OCI-LY7 (cell line): ENCODE measurements at regions not wholly inside any gene's neighbourhood (a gene's known extent, or its start where the extent isn't known, plus 50 kb on each side); places are given as distances from the start of the nearest gene placed in this dataset.

Experiments
- CTCF ChIP-seq: fragments of 200-600 bp; sonication (generic); conservative IDR thresholded peaks from 2 replicates; pipeline ENCODE4 v1.5.1; 2014; ENCODE audit warnings: mild to moderate bottlenecking, antibody characterized with exemption, low read length, moderate library complexity, mixed read lengths
- EZH2phosphoT487 ChIP-seq: fragments of 200-600 bp; sonication (generic); IDR thresholded peaks from 2 replicates; pipeline ENCODE4 v1.6.1; 2018; ENCODE audit warnings: low read depth, borderline replicate concordance, mild to moderate bottlenecking, mixed run types, antibody characterized with exemption, low read length, moderate library complexity, mixed read lengths

- TF ChIP-seq CTCF (no peak), EZH2phosphoT487 (no peak)
Observed at GRCh38 chr4:189048119-189048518, 892.6 kb upstream of the FRG1 start.
